Panc1 (cell line): ENCODE measurements at regions not wholly inside any gene's neighbourhood (a gene's known extent, or its start where the extent isn't known, plus 50 kb on each side); places are given as distances from the start of the nearest gene placed in this dataset.

Experiments used
- SIN3A ChIP-seq: IDR thresholded peaks from 2 replicates; pipeline ENCODE4 v1.6.1; 2012; ENCODE audit warnings: low read depth, mild to moderate bottlenecking, low read length, moderate library complexity, borderline replicate concordance; ENCODE audit not compliant: insufficient read depth
- TF ChIP-seq, protein P1 (sequence below), 2 experiments: IDR thresholded peaks; 2 replicates each; pipeline ENCODE4 v1.6.1; 2011 to 2012; ENCODE audit warnings: low read depth in 2 of 2, control low read depth in 1 of 2, low read length in 1 of 2, mild to moderate bottlenecking in 1 of 2, moderate library complexity in 1 of 2; ENCODE audit not compliant: insufficient read depth in 1 of 2
- TF ChIP-seq, protein P2 (sequence below): fragments of 450-650 bp; IDR thresholded peaks from 2 replicates; pipeline ENCODE4 v1.5.1; 2017; ENCODE audit warnings: mild to moderate bottlenecking

DNA sequence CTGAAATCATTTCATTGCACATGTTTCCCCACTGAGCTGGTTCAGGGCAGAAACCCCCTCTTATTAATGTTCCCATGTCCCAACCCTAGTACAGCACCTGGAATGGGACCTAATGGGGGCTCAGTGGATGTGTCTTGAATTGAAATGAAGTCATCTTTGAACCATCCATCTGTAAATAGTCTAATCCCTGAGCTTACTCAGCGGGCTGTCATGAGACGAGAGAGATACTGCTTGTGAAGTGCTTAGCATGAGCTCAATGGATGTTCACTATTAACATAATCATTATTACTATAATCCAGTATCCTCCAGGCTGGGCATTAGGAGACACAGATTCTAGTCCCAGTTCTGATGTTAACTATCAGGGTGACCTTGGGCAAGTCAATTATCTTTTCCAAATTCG lies 106.6 kb upstream of the LRFN2 start:
- TF ChIP-seq, protein P1, sequence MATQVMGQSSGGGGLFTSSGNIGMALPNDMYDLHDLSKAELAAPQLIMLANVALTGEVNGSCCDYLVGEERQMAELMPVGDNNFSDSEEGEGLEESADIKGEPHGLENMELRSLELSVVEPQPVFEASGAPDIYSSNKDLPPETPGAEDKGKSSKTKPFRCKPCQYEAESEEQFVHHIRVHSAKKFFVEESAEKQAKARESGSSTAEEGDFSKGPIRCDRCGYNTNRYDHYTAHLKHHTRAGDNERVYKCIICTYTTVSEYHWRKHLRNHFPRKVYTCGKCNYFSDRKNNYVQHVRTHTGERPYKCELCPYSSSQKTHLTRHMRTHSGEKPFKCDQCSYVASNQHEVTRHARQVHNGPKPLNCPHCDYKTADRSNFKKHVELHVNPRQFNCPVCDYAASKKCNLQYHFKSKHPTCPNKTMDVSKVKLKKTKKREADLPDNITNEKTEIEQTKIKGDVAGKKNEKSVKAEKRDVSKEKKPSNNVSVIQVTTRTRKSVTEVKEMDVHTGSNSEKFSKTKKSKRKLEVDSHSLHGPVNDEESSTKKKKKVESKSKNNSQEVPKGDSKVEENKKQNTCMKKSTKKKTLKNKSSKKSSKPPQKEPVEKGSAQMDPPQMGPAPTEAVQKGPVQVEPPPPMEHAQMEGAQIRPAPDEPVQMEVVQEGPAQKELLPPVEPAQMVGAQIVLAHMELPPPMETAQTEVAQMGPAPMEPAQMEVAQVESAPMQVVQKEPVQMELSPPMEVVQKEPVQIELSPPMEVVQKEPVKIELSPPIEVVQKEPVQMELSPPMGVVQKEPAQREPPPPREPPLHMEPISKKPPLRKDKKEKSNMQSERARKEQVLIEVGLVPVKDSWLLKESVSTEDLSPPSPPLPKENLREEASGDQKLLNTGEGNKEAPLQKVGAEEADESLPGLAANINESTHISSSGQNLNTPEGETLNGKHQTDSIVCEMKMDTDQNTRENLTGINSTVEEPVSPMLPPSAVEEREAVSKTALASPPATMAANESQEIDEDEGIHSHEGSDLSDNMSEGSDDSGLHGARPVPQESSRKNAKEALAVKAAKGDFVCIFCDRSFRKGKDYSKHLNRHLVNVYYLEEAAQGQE (IDR thresholded peaks at IDR 0.05; ENCODE audit: insufficient read depth in 1 of 2, low read depth in 2 of 2, low read length in 1 of 2), result no peak
- TF ChIP-seq, protein P2, sequence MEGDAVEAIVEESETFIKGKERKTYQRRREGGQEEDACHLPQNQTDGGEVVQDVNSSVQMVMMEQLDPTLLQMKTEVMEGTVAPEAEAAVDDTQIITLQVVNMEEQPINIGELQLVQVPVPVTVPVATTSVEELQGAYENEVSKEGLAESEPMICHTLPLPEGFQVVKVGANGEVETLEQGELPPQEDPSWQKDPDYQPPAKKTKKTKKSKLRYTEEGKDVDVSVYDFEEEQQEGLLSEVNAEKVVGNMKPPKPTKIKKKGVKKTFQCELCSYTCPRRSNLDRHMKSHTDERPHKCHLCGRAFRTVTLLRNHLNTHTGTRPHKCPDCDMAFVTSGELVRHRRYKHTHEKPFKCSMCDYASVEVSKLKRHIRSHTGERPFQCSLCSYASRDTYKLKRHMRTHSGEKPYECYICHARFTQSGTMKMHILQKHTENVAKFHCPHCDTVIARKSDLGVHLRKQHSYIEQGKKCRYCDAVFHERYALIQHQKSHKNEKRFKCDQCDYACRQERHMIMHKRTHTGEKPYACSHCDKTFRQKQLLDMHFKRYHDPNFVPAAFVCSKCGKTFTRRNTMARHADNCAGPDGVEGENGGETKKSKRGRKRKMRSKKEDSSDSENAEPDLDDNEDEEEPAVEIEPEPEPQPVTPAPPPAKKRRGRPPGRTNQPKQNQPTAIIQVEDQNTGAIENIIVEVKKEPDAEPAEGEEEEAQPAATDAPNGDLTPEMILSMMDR, result no peak
- TF ChIP-seq SIN3A, result no peak
